Thyroid gland (tissue), 4 donors: ENCODE measurements at regions not wholly inside any gene's neighbourhood (a gene's known extent, or its start where the extent isn't known, plus 50 kb on each side); places are given as distances from the start of the nearest gene placed in this dataset.

ENCODE experiments used
- DNase-seq, 2 donors: peaks; one replicate each; pipeline ENCODE4 v3.0.0-alpha.2; 2019
- H3K27ac ChIP-seq, 3 donors: fragments of 200-600 bp; sonication (generic); 1 replicate in 2 of 3; 2 replicates in 1 of 3; pipeline ENCODE4 v1.5.1; 2016 to 2019; ENCODE audit warnings: mild to moderate bottlenecking in 1 of 3, moderate library complexity in 1 of 3
- H3K27me3 ChIP-seq: fragments of 200-600 bp; sonication (generic); one replicate; pipeline ENCODE4 v1.5.1; 2019
- H3K36me3 ChIP-seq, 2 donors: fragments of 200-600 bp; sonication (generic); one replicate each; pipeline ENCODE4 v1.5.1; 2016 to 2019
- H3K4me1 ChIP-seq, 2 donors: fragments of 200-600 bp; sonication (generic); one replicate each; pipeline ENCODE4 v1.5.1; 2017 to 2019
- H3K4me3 ChIP-seq, 3 donors: fragments of 200-600 bp; sonication (generic); replicated peaks in 1 of 3; 1 replicate in 2 of 3; 2 replicates in 1 of 3; pipeline ENCODE4 v1.5.1; 2016; ENCODE audit warnings: mild to moderate bottlenecking in 1 of 3
- H3K9me3 ChIP-seq: fragments of 200-600 bp; sonication (generic); one replicate; pipeline ENCODE4 v1.5.1; 2017
- POLR2A ChIP-seq, 2 donors: fragments of 450-650 bp; IDR thresholded peaks; one replicate each; pipeline ENCODE4 v1.6.1; 2017; ENCODE audit warnings: antibody characterized with exemption in 2 of 2, mild to moderate bottlenecking in 2 of 2, moderate library complexity in 1 of 2
- WGBS, 2 donors: methylation state at CpG; one replicate each; pipeline ENCODE4 v1.1.5; 2017; 5-methylcytosine and 5-hydroxymethylcytosine counted together
- intact Hi-C: fragments of 100-400 bp; cut with DNase I; formaldehyde crosslinking; loops from one replicate; pipeline ENCODE4 v1.15.1; 2023
- TF ChIP-seq, protein P1 (sequence below), 6 experiments: fragments of 200-600 bp in 3 of 6; fragments of 450-650 bp in 3 of 6; sonication (generic) in 3 of 6; IDR thresholded peaks; one replicate each; pipeline ENCODE4 v1.5.1; 2016 to 2019; ENCODE audit warnings: antibody characterized with exemption in 6 of 6, mild to moderate bottlenecking in 2 of 6, inconsistent platforms in 1 of 6, moderate library complexity in 1 of 6

- Histone ChIP-seq H3K27ac (no peak overlapping the region), H3K4me3 (no peak overlapping the region), H3K27me3 (no peaks in the 10 kb centered on the region), H3K36me3 (no peaks in the 10 kb centered on the region), H3K9me3 (no peaks in the 10 kb centered on the region), H3K4me1 (no peaks in the 10 kb centered on the region)
- intact Hi-C loops, result no loop called here
- TF ChIP-seq, protein P1, sequence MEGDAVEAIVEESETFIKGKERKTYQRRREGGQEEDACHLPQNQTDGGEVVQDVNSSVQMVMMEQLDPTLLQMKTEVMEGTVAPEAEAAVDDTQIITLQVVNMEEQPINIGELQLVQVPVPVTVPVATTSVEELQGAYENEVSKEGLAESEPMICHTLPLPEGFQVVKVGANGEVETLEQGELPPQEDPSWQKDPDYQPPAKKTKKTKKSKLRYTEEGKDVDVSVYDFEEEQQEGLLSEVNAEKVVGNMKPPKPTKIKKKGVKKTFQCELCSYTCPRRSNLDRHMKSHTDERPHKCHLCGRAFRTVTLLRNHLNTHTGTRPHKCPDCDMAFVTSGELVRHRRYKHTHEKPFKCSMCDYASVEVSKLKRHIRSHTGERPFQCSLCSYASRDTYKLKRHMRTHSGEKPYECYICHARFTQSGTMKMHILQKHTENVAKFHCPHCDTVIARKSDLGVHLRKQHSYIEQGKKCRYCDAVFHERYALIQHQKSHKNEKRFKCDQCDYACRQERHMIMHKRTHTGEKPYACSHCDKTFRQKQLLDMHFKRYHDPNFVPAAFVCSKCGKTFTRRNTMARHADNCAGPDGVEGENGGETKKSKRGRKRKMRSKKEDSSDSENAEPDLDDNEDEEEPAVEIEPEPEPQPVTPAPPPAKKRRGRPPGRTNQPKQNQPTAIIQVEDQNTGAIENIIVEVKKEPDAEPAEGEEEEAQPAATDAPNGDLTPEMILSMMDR (IDR thresholded peaks at IDR 0.05), result no peak
- no peak for TF ChIP-seq POLR2A (IDR thresholded peaks at IDR 0.05)
- 61 to 65% methylated on average over 4 of the region's 4 CpGs for WGBS, 2 donors
- DNase-seq, result no peak
Observed at GRCh38 chr3:147618691-147619090, 209.5 kb downstream of the ZIC1 start.

DNA sequence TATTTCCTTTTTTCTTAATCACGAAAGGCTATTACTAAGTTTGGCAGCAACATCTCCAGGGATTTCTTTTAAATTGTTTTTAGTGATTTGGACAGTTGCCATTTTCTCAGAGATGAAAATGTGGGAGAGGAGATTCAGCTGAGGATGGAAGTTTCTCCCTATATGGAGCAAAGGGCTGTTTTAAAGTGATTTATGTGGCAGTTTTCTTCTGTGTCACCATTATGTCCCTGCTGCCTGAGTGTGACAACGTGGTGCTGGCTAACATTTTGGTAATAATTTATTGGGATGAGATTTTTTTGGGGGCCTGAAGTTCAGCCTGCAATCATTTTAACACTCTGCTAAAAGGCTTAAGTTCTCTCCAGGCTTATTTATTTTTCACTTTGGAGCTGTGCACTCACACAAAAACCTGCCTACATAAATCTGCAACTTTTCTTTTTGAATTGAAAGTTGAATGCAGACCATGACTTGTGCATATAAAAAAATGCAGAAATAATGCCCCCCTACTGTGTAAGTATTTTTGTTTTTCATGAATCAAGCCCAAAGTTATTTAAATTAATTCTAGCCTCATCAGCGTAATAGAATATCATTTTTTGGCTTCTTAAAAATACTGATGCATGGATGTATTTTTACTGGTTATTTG is 210.9 kb downstream of the ZIC1 start:
- Histone ChIP-seq H3K27ac (no peak overlapping the region), H3K9me3 (no peaks in the 10 kb centered on the region)
- 53 to 55% methylated on average over 3 of the region's 3 CpGs for WGBS, 2 donors

GRCh38 chr3:147620906-147621305 is 211.7 kb downstream of the ZIC1 start:
- DNase-seq, result no peak
- Histone ChIP-seq H3K36me3 (no peaks in the 10 kb centered on the region), H3K27ac (no peak overlapping the region), H3K4me1 (no peaks in the 10 kb centered on the region), H3K27me3 (no peaks in the 10 kb centered on the region), H3K4me3 (no peak overlapping the region), H3K9me3 (no peaks in the 10 kb centered on the region)
- TF ChIP-seq, protein P1 (IDR thresholded peaks at IDR 0.05), result no peak
- TF ChIP-seq POLR2A (IDR thresholded peaks at IDR 0.05), result no peak
- intact Hi-C loops, result no loop called here

More for the DNA sequence above, 210.9 kb downstream of the ZIC1 start:
- no peaks in the 10 kb centered on the region for H3K36me3 ChIP-seq
- no peak for DNase-seq
- intact Hi-C loops, result no loop called here
- no peak for TF ChIP-seq POLR2A (IDR thresholded peaks at IDR 0.05)
- TF ChIP-seq, protein P1 (IDR thresholded peaks at IDR 0.05), result no peak
- no peak overlapping the region for H3K4me3 ChIP-seq
- H3K27me3 ChIP-seq, result no peaks in the 10 kb centered on the region
- no peaks in the 10 kb centered on the region for H3K4me1 ChIP-seq

- no peaks in the 10 kb centered on the region for H3K4me1 ChIP-seq
- 93 to 95% methylated on average over 1 of the region's 1 CpG for WGBS, 2 donors
- no peak for DNase-seq
- no peak overlapping the region for H3K27ac ChIP-seq
- intact Hi-C loops, result no loop called here
- H3K9me3 ChIP-seq, result no peaks in the 10 kb centered on the region
- no peak for TF ChIP-seq POLR2A (IDR thresholded peaks at IDR 0.05)
- TF ChIP-seq, protein P1 (IDR thresholded peaks at IDR 0.05), result no peak
- H3K27me3 ChIP-seq, result no peaks in the 10 kb centered on the region
- H3K36me3 ChIP-seq, result no peaks in the 10 kb centered on the region
- no peak overlapping the region for H3K4me3 ChIP-seq
Observed at GRCh38 chr3:147630921-147631415, 221.8 kb downstream of the ZIC1 start.

GRCh38 chr3:147640781-147641180 is 231.6 kb downstream of the ZIC1 start:
- H3K9me3 ChIP-seq, result no peaks in the 10 kb centered on the region
- intact Hi-C loops, result no loop called here
- no peak overlapping the region for H3K27ac ChIP-seq
- no peak overlapping the region for H3K4me3 ChIP-seq
- H3K4me1 ChIP-seq, result no peaks in the 10 kb centered on the region
- WGBS, 2 donors, result 68 to 76% methylated on average over 1 of the region's 1 CpG
- H3K27me3 ChIP-seq, result no peaks in the 10 kb centered on the region
- H3K36me3 ChIP-seq, result no peaks in the 10 kb centered on the region
- no peak for DNase-seq
- no peak for TF ChIP-seq POLR2A (IDR thresholded peaks at IDR 0.05)
- TF ChIP-seq, protein P1 (IDR thresholded peaks at IDR 0.05), result no peak
